ENCODE measurements at regions not wholly inside any gene's neighbourhood (a gene's known extent, or its start where the extent isn't known, plus 50 kb on each side); places are given as distances from the start of the nearest gene placed in this dataset.
"Not testable (repeated sequence)": the region's sequence is repeated elsewhere in the genome, so short reads cannot be mapped to it uniquely, and the experiment has no call there.

DNA sequence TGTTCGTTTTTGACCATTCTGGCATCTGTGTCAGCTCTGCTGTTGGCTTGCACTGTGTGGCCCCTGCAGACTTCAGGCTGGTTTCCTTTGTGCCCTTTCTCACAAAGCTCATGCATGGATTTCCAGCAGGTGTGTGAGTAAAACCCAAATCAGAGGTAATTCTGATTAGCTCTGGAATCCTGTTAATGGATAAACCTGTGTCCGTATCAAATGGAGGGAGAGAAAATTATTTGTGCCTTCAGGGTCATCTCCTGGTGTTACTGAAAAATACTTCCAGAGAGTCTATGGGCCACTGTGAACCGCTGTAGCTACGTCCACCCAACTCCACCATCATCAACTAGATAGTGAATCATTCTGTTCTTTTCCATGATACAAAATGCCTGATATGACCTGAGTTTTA, 726.1 kb upstream of the TPTE start:
- not testable (repeated sequence) for DNase-seq

DNA sequence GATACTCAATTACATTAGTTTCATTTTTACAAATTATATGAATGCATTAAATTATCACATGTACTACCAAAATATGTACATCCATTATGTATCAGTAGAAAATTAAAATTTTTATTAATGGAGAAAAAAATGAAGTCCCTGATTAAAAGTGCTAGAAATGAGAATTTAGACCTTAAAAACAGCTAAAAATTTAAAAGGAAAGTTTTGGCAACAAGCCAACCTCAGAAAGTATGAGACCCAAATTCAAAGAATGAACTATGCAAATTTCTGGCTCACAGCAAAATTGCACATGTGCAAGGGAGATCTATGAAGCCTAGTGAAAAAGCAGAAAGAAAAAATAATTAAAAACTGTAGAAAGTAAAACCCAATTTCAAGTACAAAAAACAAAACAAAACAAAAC, 725.1 kb upstream of the TPTE start:
- not testable (repeated sequence) for DNase-seq

DNA sequence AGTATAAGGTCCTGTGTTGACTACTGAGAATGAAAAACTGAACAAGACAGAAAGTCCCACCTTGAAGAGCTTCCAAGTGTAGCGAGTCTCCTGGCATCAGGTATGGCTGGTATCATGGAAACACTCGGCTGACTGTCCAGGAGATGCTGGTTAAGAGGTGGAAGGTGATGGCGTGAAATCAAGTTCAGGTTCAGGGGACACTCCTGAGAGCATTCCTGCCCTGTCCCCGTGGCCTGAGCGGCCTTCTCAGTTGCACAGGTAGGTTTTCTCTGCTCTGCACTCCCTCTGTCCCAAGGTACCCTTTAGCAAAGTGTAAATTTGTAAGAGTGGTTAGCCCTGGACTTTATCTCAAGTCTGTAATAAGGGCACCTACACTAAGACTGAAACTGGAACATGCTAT, 713.7 kb upstream of the TPTE start:
- not testable (repeated sequence) for DNase-seq

DNA sequence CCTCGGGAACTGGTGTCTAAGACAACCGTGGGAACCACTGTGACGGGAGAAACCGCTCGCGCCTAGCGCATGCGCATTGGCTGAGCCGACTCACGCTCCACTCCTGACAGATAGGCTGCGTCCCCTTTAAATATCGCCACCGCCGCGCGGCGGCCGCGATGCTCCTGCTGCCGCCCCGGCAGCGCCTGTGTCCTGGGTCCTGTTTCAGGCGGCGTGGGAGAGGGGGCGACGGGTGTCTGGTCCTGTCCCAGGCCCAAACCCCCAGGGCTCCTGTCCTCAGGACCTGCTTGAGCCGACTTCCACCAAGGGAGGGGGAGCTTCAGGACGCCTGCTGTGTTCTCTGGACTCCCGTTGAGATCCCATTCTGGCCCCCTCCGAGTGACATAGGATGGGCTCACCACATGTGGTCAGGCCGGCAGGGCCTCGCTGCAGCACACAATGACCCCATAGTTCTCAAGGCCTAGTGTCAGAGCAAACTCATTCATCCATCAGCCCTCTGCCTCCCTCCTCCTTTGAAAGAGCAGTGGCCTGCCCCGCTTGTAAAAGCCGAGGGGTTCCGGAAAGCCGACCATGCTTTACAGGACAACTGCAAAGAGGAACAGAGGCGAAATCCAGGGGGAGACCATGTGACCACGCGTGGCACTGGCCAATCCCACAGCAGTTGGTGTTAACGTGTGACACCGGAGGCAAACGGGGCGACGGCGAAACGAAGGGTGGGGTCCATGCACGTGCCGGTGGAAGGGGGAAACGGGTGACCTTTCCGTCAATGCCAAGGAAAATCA, 710.0 kb upstream of the TPTE start:
- DNase-seq: not testable (repeated sequence)

DNA sequence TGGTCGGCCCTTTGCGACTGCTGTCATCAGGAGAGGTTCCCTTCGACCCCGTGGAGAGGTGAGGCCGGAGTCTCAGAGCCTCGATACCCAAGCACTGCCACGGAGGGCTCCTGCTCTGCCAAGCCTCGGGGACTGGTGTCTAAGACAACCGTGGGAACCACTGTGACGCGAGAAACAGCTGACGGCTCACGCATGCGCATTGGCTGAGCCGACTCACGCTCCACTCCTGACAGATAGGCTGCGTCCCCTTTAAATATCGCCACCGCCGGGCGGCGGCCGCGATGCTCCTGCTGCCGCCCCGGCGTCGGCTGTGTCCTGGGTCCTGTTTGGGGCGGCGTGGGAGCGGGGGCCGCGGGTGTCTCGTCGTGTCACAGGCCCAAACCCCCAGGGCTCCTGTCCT, 708.9 kb upstream of the TPTE start:
- not testable (repeated sequence) for DNase-seq

DNA sequence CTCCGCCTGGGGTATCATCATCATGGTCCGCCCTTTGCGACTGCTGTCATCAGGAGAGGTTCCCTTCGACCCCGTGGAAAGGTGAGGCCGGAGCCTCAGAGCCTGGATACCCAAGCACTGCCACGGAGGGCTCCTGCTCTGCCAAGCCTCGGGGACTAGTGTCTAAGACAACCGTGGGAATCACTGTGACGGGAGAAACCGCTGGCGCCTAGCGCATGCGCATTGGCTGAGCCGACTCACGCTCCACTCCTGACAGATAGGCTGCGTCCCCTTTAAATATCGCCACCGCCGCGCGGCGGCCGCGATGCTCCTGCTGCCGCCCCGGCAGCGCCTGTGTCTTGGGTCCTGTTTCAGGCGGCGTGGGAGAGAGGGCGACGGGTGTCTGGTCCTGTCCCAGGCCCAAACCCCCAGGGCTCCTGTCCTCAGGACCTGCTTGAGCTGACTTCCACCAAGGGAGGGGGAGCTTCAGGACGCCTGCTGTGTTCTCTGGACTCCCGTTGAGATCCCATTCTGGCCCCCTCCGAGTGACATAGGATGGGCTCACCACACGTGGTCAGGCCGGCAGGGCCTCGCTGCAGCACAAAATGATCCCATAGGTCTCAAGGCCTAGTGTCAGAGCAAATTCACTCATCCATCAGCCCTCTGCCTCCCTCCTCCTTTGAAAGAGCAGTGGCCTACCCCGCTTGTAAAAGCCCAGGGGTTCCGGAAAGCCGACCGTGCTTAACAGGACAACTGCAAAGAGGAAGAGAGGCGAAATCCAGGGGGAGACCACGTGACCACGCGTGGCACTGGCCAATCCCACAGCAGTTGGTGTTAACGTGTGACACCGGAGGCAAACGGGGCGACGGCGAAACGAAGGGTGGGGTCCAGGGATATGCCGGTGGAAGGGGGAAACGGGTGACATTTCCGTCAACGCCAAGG, 707.2 kb upstream of the TPTE start:
- not testable (repeated sequence) for DNase-seq

DNA sequence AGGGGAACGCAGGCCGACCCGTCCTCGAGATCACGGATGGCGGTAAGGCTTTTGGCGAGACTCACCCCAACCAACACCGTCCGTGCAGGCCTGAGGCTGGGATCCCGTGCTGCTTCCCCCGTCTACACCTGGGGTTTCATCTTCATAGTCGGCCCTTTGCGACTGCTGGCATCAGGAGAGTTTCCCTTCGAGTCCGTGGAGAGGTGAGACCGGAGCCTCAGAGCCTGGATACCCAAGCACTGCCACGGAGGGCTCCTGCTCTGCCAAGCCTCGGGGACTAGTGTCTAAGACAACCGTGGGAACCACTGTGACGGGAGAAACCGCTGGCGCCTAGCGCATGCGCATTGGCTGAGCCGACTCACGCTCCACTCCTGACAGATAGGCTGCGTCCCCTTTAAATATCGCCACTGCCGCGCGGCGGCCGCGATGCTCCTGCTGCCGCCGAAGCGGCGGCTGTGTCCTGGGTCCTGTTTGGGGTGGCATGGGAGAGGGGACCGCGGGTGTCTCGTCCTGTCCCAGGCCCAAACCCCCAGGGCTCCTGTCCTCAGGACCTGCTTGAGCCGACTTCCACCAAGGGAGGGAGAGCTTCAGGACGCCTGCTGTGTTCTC, 706.1 kb upstream of the TPTE start:
- not testable (repeated sequence) for DNase-seq

DNA sequence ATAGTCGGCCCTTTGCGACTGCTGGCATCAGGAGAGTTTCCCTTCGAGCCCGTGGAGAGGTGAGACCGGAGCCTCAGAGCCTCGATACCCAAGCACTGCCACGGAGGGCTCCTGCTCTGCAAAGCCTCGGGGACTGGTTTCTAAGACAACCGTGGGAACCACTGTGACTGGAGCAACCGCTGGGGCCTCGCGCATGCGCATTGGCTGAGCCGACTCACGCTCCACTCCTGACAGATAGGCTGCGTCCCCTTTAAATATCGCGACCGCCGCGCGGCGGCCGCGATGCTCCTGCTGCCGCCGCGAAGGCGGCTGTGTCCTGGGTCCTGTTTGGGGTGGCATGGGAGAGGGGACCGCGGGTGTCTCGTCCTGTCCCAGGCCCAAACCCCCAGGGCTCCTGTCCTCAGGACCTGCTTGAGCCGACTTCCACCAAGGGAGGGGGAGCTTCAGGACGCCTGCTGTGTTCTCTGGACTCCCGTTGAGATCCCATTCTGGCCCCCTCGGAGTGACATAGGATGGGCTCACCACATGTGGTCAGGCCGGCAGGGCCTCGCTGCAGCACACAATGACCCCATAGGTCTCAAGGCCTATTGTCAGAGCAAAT, 704.5 kb upstream of the TPTE start:
- not testable (repeated sequence) for DNase-seq

DNA sequence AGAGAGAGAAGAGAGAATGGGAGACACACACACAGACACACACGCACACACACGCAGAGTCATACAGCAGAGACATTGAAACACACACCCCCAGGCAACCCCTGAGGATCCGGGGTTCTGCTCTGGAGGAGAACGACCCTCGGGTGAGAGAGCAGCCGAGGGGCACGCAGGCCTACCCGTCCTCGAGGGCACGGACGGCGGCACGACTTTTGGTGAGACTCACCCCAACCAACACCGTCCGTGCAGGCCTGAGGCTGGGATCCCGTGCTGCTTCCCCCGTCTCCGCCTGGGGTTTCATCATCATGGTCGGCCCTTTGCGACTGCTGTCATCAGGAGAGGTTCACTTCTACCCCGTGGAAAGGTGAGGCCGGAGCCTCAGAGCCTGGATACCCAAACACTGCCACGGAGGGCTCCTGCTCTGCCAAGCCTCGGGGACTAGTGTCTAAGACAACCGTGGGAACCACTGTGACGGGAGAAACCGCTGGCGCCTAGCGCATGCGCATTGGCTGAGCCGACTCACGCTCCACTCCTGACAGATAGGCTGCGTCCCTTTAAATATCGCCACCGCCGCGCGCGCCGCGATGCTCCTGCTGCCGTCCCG, 703.4 kb upstream of the TPTE start:
- DNase-seq: not testable (repeated sequence)

DNA sequence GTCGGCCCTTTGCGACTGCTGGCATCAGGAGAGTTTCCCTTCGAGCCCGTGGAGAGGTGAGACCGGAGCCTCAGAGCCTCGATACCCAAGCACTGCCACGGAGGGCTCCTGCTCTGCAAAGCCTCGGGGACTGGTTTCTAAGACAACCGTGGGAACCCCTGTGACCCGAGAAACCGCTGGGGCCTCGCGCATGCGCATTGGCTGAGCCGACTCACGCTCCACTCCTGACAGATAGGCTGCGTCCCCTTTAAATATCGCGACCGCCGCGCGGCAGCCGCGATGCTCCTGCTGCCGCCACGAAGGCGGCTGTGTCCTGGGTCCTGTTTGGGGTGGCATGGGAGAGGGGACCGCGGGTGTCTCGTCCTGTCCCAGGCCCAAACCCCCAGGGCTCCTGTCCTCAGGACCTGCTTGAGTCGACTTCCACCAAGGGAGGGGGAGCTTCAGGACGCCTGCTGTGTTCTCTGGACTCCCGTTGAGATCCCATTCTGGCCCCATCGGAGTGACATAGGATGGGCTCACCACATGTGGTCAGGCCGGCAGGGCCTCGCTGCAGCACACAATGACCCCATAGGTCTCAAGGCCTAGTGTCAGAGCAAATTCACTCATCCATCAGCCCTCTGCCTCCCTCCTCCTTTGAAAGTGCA, 701.7 kb upstream of the TPTE start:
- DNase-seq: not testable (repeated sequence)

DNA sequence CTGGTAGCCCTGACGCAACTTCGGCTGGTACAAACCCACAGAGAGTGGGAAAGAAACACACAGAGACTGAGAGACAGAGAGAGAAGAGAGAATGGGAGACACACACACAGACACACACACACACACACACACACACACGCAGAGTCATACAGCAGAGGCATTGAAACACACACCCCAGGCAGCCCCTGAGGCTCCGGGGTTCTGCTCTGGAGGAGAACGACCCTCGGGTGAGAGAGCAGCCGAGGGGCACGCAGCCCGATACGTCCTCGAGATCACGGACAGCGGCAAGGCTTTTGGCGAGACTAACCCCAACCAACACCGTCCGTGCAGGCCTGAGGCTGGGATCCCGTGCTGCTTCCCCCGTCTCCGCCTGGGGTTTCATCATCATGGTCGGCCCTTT, 700.8 kb upstream of the TPTE start:
- not testable (repeated sequence) for DNase-seq

DNA sequence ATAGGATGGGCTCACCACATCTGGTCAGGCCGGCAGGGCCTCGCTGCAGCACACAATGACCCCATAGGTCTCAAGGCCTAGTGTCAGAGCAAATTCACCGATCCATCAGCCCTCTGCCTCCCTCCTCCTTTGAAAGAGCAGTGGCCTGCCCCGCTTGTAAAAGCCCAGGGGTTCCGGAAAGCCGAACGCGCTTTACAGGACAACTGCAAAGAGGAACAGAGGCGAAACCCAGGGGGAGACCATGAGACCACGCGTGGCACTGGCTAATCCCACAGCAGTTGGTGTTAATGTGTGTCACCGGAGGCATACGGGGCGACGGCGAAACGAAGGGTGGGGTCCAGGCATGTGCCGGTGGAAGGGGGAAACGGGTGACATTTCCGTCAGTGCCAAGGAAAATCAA, 699.9 kb upstream of the TPTE start:
- not testable (repeated sequence) for DNase-seq

DNA sequence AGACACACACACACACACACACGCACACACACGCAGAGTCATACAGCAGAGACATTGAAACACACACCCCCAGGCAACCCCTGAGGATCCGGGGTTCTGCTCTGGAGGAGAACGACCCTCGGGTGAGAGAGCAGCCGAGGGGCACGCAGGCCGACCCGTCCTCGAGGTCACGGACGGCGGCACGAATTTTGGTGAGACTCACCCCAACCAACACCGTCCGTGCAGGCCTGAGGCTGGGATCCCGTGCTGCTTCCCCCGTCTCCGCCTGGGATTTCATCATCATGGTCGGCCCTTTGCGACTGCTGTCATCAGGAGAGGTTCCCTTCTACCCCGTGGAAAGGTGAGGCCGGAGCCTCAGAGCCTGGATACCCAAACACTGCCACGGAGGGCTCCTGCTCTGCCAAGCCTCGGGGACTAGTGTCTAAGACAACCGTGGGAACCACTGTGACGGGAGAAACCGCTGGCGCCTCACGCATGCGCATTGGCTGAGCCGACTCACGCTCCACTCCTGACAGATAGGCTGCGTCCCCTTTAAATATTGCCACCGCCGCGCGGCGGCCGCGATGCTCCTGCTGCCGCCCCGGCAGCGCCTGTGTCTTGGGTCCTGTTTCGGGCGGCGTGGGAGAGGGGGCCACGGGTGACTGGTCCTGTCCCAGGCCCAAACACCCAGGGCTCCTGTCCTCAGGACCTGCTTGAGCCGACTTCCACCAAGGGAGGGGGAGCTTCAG, 699.1 kb upstream of the TPTE start:
- not testable (repeated sequence) for DNase-seq

DNA sequence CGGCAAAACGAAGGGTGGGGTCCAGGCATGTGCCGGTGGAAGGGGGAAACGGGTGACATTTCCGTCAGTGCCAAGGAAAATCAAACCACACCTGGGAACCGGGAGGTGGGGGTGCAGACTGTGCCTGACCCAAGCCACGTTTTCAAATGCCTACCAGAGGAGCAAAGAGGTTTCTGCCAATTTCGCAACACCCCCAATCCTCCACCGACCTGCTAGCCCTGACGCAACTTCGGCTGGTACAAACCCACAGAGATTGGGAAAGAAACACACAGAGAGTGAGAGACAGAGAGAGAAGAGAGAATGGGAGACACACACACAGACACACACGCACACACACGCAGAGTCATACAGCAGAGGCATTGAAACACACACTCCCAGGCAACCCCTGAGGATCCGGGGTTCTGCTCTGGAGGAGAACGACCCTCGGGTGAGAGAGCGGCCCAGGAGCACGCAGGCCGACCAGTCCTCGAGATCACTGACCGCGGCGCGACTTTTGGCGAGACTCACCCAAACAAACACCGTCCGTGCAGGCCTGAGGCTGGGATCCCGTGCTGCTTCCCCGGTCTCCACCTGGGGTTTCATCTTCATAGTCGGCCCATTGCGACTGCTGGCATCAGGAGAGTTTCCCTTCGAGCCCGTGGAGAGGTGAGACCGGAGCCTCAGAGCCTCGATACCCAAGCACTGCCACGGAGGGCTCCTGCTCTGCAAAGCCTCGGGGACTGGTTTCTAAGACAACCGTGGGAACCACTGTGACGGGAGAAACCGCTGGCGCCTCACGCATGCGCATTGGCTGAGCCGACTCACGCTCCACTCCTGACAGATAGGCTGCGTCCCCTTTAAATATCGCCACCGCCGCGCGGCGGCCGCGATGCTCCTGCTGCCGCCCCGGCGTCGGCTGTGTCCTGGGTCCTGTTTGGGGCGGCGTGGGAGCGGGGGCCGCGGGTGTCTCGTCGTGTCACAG, 697.9 kb upstream of the TPTE start:
- DNase-seq: not testable (repeated sequence)

DNA sequence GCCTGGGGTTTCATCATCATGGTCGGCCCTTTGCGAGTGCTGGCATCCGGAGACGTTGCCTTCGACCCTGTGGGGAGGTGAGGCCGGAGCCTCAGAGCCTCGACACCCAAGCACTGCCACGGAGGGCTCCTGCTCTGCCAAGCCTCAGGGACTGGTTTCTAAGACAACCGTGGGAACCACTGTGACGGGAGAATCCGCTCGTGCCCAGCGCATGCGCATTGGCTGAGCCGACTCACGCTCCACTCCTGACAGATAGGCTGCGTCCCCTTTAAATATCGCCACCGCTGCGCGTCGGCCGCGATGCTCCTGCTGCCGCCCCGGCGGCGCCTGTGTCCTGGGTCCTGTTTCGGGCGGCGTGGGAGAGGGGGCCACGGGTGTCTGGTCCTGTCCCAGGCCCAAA, 690.6 kb upstream of the TPTE start:
- DNase-seq: not testable (repeated sequence)

DNA sequence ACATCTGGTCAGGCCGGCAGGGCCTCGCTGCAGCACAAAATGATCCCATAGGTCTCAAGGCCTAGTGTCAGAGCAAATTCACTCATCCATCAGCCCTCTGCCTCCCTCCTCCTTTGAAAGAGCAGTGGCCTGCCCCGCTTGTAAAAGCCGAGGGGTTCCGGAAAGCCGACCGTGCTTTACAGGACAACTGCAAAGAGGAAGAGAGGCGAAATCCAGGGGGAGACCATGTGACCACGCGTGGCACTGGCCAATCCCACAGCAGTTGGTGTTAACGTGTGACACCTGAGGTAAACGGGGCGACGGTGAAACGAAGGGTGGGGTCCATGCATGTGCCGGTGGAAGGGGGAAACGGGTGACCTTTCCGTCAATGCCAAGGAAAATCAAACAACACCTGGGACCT, 688.6 kb upstream of the TPTE start:
- not testable (repeated sequence) for DNase-seq

DNA sequence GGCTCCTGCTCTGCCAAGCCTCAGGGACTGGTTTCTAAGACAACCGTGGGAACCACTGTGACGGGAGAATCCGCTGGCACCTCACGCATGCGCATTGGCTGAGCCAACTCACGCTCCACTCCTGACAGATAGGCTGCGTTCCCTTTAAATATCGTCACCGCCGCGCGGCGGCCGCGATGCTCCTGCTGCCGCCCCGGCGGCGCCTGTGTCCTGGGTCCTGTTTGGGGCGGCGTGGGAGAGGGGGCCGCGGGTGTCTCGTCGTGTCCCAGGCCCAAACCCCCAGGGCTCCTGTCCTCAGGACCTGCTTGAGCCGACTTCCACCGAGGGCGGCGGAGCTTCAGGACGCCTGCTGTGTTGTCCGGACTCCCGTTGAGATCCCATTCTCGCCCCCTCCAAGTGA, 684.8 kb upstream of the TPTE start:
- DNase-seq: not testable (repeated sequence)

DNA sequence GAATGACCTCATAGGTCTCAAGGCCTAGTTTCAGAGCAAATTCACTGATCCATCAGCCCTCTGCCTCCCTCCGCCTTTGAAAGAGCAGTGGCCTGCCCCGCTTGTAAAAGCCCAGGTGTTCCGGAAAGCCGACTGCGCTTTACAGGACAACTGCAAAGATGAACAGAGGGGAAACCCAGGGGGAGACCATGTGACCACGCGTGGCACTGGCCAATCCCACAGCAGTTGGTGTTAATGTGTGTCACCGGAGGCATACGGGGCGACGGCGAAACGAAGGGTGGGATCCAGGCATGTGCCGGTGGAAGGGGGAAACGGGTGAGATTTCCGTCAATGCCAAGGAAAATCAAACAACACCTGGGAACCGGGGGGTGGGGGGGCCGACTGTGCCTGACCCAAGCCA, 684.4 kb upstream of the TPTE start:
- not testable (repeated sequence) for DNase-seq

DNA sequence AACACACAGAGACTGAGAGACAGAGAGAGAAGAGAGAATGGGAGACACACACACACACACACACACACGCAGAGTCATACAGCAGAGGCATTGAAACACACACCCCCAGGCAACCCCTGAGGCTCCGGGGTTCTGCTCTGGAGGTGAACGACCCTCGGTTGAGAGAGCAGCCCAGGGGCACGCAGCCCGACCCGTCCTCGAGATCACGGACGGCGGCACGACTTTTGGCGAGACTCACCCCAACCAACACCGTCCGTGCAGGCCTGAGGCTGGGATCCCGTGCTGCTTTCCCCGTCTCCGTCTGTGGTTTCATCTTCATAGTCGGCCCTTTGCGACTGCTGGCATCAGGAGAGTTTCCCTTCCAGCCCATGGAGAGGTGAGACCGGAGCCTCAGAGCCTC, 683.9 kb upstream of the TPTE start:
- DNase-seq: not testable (repeated sequence)

All from NCI-H69 (cell line).